GM18498 (cell line): ENCODE measurements at regions not wholly inside any gene's neighbourhood (a gene's known extent, or its start where the extent isn't known, plus 50 kb on each side); places are given as distances from the start of the nearest gene placed in this dataset.

Experiments used
- ATAC-seq: cut with Tn5 transposase; IDR thresholded peaks from one replicate; pipeline ENCODE4 v1.9.1; 2021; ENCODE audit warnings: mild to moderate bottlenecking, moderate library complexity; ENCODE audit not compliant: unreplicated experiment

DNA sequence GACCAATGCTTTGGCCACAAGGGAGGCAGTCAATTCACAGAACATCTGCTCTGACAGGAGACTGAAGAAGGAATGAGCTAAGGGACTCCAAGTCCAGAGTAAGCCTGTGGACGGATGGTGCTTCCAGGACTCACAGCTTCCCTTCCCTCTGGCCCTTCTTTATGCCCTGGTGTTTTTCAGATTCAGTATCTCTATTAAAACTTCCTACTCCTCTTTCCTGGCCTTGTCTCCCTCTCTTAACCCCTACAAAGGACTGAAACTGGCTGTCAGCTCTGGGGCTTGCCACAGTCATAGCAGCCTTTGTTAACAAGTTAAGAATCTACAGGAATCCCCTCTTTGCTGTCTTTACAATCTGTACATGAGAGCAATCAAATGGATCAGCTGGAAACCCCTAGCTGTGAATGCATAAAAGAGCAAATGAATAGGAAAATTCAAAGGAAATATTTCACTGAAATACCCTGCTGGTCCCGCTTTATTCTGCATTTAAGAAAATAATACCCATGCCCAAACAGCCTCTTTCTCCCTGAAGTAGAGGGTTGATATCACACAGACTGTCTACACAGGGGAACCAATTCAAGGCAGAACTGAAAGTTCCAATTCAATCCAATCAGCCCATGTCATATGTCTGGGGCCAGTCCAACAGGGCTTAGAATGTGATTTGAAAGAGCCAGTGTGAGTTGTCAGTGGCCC, 192.3 kb downstream of the MZT1 start:
- ATAC-seq, result no peak

DNA sequence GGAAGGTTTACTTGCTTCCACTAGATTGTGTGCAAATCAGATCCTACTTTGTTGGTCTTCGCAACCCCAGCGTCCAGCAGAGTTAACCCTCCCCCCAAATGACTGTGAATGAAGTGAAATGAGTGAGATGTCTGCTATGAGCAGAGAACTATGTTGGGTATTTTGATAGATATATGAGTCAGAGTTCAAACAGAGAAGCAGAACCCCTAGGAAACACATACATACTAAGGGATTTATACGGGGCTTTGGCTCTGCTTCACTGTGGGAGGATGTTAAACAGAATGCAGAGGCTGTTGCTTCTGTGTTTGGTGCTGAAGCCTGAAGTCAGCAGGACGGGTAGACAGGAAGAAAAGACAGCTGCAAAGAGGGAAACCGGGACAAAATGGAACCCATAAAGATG, 197.0 kb downstream of the MZT1 start:
- ATAC-seq, result no peak

DNA sequence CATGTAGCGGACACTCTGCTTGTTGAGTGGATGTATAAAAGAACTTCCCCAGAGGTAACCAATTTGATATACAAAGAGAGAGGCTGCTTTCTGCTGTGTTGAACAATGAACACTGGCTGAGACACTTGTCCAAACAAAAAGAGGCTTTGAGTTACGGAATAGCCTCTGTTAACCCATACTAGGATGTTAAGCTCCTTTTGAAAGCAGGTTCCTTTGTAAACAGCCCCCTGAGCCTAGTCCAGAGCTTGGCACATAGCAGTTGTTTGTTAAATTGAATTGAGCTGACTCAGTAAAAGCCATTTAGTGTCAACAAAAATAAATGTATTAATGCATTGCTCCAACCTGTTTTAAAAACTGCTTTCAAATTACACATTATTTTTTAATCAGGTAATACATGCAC, 200.1 kb downstream of the MZT1 start:
- no peak for ATAC-seq

GRCh38 chr13:72523593-72523992, 203.8 kb downstream of the MZT1 start:
- ATAC-seq, result no peak

- no peak for ATAC-seq
Observed at GRCh38 chr13:72523049-72523448, 204.4 kb downstream of the MZT1 start.

GRCh38 chr13:72521940-72522661, 205.3 kb downstream of the MZT1 start:
- no peak for ATAC-seq

DNA sequence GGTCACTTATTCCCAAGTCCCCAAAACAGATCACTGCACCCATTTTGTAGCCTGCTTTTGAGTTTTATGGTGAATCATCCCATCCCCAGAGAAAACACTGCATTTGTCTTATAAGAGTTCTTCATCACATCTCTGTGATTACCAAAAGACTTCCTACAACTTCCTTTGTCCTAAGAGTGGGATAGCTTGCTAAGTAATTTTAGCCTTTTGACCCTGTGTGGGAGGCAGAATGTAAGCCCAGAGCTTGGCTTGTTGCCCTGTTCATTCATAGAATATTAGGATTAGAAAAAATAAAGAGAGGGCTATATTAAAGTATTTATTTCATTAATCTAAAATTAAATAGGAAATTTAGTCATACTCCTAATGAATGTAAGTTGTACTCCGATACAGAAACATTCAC, 213.3 kb downstream of the MZT1 start:
- no peak for ATAC-seq

- no peak for ATAC-seq
Observed at GRCh38 chr13:72508392-72508791, 219.0 kb downstream of the MZT1 start.

DNA sequence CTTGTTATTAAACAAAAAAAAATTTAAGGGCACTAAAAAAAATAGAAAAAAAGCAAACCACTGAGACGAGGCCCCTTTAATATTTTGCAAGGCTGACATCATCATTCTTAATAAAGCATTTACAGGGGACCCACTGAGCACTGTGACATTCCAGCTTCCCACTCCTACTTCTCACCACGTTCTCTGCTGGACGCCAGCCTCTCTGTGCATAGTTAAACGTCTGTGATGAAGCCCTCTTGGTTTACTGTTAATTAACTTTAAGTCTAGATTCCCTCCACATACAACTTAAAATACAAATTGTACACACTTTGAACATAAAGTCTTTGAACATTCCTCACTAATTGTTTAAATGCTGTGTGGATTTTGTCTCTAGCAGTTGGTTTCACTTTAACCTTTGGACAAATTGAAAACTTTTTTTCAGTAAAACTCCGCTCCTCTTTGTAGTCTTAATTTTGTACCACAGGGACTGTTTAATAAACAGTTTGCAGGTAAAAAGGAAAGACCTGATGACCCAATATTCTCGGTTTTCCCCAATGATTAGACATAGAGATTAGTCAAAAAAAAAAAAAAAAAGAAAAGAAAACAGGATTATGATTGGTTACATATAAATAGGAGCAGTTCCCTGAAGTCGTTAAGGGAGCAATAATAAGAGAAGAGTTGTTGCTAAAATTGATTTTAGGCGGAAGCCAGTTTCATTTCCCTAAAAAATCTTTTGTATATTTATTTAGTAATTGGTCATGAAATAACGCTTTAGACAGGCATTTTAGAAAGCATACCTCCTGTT, 219.8 kb downstream of the MZT1 start:
- ATAC-seq, result no peak

- no peak for ATAC-seq
Observed at GRCh38 chr13:72506706-72507105, 220.7 kb downstream of the MZT1 start.

DNA sequence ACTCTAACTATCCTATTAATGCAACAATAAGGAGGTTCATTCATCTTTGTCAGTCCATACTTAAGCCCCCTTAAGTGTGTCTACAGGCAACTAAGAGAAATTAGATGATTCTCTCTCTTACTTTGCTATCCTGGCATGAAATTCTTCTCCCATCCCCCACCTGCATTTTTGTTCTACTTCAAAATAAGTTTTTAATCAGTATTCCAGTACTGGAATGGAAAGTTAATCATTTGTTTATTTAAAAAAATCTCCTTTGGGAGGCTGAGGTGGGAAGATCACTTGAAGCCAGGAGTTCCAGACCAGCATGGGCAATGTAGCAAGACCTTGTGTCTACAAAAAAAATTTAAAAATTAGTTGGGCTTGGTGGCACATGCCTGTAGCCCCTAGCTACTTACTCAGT, 222.1 kb downstream of the MZT1 start:
- no peak for ATAC-seq

- no peak for ATAC-seq
Observed at GRCh38 chr13:72504131-72504841, 223.1 kb downstream of the MZT1 start.

- ATAC-seq, result no peak
Observed at GRCh38 chr13:72500851-72501250, 226.6 kb downstream of the MZT1 start.

DNA sequence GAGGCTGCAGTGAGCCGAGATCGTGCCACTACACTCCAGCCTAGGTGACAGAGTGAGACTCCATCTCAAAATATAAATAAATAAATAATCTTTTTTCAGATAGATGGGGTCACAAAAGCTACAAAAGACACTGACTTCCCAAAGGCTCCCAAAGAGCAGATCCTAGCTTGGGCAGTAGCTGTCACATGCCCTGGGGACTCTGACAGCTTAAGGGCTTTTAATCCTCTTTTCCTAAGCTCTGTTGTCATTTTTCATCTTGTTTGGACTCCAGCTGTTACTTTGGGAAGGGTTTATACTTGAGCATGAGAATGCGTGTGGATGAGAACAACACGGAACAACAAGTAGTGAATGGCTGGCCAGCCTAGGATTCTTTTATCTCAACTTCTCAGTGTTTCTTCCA, 231.7 kb downstream of the MZT1 start:
- ATAC-seq, result no peak

DNA sequence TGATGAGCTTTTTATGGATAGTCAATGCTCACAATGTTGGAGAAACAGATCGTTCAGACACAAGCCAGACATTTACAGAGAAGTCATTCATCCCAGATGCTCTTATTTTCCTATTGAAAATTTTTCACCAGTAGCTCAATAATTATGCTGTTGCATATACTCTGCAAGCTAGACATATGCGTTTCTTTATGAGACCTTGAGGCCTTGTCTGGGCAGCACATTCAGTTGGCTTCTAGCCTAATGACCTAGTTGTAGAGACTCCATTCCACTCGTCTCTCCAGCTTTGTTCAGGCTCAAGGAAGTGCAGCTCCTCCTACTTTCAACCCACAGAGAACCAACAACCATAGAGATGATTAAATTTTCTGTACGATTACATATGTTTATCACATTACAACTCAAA, 237.7 kb downstream of the MZT1 start:
- ATAC-seq, result no peak

DNA sequence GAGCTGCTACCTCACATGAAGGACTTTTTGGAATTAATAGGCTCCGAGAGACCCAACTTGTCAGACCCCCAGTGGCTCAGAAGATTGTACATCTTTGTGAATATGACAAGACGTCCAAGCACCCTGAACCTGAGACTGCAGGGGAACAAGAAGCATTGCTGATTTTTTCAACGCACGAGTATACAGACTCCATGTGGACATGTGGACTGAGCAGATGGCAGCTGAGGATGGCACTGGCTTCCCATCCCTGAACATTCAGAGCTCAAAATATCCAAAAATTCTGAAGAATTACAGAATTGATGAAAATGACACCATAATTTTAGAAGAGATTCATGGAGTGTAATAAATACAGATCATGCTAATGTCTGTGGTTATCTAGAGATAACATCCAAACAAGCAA, 254.1 kb downstream of the MZT1 start:
- ATAC-seq, result no peak

DNA sequence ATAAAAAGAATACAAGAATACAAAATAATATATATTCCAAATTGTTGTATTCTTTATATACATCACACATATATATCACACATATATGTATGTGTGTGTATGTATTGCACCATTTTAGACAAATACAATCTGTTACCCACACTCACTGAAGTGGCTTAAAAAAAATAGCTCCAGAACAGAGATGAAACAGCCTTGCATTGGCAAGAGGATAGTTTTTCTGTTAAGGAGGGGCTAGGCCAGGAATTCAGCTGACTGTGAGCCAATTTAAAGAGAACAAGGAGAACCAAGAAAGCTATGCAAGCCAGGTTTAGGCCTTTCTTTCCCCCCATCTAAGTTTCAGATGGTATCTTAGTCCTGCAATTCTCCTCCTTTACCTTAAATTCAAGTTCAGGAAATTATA, 257.5 kb downstream of the MZT1 start:
- ATAC-seq, result no peak

- no peak for ATAC-seq
Observed at GRCh38 chr13:72463561-72463960, 263.9 kb downstream of the MZT1 start.

- no peak for ATAC-seq
Observed at GRCh38 chr13:72462726-72463125, 264.7 kb downstream of the MZT1 start.

- no peak for ATAC-seq
Observed at GRCh38 chr13:72462166-72462565, 265.3 kb downstream of the MZT1 start.

GRCh38 chr13:72458701-72459100, 268.7 kb downstream of the MZT1 start:
- no peak for ATAC-seq
